ENCODE measurements at regions not wholly inside any gene's neighbourhood (a gene's known extent, or its start where the extent isn't known, plus 50 kb on each side); places are given as distances from the start of the nearest gene placed in this dataset.
"Not testable (repeated sequence)": the region's sequence is repeated elsewhere in the genome, so short reads cannot be mapped to it uniquely, and the experiment has no call there.

- DNase-seq (ENCODE audit: low read depth): no peak
Observed at GRCh38 chr2:64879745-64880144, 109.5 kb upstream of the SLC1A4 start.

DNA sequence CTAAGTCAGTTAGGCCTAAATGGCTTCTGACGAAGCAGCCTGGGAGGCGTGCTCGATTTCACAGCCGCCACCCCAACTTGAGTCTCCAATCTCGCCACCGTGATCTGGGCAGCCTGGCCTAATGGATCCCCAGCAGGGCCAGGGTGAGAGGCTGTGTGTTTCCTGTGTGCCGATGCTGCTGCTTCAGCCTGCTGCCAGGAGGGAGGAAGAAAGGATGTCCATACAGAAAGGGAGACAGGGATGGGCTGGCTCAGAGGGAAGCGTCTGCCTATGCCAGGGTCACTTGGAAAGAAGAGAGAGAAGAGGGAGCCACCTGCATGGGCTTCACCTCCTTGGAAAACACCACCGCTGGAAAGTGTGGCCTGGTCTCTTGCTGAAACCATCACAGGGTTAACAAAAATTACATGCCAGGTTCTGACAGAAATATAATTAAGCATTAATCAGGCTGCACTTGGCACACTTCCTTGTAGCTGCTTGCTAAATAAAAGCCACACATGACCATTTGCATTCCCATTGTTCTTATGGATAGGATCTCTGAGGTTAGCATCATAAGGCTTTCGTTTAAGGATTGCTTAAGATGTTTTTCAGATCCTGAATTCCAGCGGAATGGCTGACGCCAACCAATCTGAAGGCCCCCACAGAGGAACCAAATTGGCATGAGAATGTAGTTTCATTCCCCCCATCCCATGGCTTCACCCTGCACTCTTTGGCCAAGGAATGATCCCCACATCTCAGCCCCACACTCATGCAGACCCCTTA, 108.8 kb upstream of the SLC1A4 start:
- DNase-seq (ENCODE audit: low read depth): no peak

- DNase-seq (ENCODE audit: low read depth): no peak
Observed at GRCh38 chr2:64881037-64881492, 108.1 kb upstream of the SLC1A4 start.

DNA sequence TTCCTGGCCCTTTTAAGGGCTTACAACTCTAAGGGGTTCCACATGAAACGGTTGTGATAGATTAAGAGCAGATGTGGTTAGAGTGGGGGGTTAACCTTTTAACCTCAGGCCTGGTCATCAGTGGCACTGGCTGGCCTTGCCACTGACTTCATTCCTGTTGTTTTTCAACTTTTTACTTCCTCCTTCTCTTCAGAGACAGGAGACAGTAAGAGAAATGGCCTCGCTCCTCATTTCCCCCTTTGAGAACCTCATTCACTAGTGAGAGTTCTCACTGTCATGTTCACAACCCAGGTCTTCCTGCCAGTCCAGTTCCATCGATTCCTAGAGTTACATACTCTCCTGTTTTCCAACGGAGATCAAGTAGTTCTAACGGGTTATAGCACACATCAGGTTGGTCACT, 101.6 kb upstream of the SLC1A4 start:
- DNase-seq (ENCODE audit: low read depth): no peak

DNA sequence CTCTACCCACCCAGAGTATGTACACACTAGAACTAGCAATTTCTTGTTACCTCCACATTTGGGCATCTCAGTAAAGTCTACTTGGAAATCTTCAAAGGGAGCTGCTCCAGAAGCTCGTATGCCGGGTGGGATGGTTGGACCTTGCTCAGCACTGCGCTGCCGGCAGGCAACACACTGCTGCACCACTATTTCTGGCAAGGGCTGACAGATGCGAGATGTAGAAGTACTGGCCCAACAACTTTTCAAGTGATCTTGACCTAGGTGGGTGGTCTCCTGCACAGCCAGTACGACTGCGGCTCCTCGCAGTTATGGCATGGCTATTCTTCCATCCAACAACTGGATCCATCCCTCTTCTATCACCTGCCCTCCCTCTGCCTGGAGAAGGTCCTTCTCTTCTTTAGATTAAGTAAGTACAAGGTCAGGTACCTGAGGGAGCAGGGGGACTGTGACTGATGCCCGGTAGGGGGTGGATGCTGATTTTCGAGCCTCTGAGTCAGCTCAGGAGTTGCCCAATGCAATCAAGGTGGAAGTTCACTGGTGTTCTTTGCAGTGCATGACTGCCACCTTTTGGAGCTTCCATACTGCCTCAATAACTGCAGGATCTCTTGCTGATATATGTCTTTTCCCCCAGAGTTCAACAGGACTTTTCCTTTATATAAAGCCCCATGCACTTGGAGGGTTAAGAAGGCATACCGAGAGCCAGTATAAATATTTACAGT, 100.4 kb upstream of the SLC1A4 start:
- peak; percentile 32 for DNase-seq (ENCODE audit: low read depth)

DNA sequence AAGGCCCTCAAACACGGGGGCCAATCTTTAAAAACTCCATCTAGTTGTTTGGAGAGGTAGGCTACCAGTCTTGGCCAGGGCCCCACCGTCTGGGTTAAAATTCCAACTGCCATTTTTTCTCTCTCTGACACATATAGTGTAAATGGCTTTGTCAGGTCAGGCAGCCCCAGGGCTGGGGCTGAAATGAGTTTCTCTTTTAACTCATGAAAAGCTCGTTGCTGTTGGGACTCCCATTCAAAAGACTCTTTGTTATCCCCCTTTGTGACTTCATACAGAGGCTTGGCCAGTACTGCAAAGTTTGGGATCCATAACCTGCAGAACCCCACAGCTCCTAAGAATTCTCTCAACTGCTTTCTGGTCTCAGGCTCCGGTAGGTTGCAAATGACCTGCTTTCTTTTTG, 99.4 kb upstream of the SLC1A4 start:
- no peak for DNase-seq (ENCODE audit: low read depth)

- not testable (repeated sequence) for DNase-seq (ENCODE audit: low read depth)
Observed at GRCh38 chr2:64896572-64896971, 92.6 kb upstream of the SLC1A4 start.

DNA sequence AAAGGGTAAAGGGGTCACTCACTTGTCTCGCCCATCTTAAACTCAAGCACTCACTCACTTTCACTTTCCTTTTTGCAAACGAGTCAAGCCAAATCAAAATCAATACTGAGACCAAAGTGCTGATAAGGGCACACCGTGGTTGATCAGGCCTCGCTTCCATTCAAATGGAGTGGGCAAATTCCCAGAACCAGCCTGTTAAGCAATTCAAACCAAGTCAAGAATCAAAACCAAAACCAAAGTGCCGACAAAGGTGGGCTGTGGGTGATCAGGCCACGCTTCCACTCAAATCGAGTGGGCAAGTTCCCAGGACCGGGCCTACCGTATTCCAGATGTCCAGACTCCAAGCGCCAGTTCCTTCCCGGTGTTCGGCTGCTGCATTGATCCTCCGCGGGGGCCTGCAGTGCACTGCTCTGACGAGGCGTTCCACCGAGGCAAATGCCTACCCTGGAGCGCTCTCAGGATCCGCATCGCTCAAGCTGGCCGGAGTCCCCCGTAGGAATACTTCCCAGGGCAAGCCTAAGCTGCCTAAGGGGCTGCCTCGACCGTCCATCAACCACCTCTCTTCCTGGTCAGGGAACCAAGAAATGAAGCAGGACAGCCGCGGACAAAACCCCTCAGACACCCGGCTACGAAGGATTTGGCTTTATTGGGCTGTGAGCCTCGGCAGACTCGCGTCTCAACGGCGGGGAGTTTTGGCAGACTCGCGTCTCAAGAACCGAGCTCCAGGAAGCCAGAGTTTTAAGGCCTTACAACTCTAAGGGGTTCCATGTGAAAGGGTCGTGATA, 89.9 kb upstream of the SLC1A4 start:
- DNase-seq (ENCODE audit: low read depth): no peak

DNA sequence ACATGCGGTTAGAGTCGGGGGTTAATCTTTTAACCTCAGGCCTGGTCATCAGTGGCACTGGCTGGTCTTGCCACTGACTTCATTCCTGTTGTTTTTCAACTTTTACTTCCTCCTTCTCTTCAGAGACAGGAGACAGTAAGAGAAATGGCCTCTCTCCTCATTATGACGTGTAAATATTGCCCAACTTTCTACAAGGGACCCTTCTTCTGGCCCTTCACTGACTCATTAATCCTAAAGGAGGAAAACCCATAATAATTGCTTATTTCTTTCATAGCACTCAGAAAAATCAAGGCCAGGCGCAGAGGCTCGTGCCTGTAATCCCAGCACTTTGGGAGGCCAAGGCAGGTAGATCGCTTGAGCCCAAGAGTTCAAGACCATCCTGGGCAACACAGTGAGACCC, 89.3 kb upstream of the SLC1A4 start:
- DNase-seq (ENCODE audit: low read depth): not testable (repeated sequence)

GRCh38 chr2:64904413-64905329, 84.5 kb upstream of the SLC1A4 start:
- DNase-seq (ENCODE audit: low read depth): no peak

DNA sequence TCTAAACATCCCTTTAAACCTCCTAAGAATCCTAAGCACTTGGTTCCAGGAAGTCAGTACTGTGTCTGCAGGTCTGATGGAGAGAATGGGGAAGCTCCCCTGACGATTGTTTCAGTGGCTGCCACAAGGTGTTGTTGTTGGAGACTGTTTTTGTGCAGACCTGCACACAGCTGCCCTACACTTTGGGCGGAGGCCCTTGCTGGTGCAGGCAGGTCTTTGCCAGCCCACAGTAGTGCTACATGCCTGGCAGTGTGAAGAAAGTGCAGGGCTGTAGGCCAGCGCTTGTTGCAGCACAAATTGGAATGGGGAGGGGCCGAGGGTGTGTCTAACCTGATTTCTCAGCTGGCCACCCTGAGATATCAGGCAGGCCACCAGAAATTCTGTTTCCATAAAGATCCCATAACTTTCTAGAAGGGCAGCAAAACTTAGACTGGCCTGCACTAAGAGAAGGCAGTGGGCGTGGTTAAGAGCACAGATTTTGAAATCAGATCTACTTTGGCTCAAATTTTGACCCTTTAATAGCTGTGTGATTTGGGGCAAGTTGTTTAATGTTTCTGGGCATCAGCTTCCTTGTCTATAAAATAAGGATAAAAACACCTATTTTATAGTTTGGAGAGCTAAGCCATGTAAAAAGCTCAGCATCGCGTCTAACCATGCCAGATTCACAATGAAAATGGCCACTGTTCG, 83.7 kb upstream of the SLC1A4 start:
- no peak for DNase-seq (ENCODE audit: low read depth)

DNA sequence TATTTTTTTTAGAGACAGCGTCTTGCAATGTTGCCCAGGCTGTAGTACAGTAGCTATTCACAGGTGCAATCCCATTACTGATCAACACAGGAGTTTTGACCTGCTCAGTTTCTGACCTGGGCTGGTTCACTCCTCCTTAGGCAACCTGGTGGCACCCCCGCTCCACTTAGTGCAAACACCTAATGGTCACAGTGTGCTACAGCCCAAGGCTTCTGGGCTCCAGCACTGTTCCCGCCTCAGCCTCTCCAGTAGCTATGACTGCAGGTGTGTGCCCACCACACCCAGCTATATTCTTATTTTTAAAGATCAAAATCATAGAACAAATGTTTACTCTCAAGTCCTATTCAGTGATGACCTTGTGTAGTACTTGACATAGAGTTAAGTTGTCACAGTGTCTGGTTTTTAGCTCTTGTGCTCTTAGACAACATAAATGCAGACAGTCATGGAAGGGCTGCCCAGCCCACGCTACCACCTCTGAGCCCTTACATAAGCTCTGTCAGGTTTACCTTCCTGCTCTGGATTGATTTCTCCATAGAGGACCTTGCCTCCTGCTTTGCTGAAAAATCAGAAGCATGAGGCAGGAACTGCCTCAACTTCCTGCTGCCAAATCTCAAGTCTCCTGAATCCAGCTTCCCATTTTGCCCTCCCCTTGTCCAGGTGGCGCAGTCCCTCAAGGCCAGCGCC, 82.2 kb upstream of the SLC1A4 start:
- DNase-seq (ENCODE audit: low read depth): no peak

GRCh38 chr2:64908406-64908805, 80.8 kb upstream of the SLC1A4 start:
- DNase-seq (ENCODE audit: low read depth): no peak

- no peak for DNase-seq (ENCODE audit: low read depth)
Observed at GRCh38 chr2:64910523-64910922, 78.7 kb upstream of the SLC1A4 start.

DNA sequence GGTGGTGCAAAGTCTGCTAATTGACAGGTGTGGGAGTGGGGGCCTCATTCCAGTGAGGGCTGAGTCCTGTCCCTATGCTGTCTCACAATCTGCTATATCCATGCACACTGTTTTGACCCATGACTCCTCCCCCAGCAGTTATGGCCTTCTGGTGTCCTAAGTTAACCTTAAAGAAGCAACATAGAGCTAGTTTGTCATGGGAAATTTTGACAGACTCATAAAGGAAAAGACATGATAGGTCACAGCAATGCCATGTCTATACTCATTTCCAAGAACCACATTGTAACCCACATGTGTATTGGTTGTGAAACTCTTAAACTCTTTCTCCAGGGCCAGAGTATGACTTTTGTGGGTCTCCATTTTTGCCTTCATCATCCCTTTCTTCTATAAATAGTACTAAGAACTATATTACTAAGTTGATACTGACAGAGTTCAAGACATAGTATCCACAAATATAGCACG, 78.2 kb upstream of the SLC1A4 start:
- no peak for DNase-seq (ENCODE audit: low read depth)

GRCh38 chr2:64913357-64913869, 75.8 kb upstream of the SLC1A4 start:
- no peak for DNase-seq (ENCODE audit: low read depth)

DNA sequence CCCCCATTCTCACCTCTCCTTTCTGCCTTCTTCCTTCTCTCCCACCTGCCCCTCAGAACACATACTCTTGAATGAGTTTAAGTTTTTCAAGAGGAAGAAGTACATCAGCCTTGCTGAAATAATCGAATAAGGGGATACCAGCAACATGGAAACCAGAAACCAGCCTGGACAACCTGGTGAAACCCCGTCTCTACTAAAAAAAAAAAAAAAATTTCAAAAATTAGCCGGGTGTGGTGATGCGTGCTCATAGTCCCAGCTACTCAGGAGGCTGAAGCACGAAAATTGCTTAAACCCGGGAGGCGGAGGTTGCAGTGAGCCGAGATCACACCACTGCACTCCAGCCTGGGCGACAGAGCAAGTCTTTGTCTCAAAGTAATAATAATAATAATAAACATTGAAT, 75.0 kb upstream of the SLC1A4 start:
- no peak for DNase-seq (ENCODE audit: low read depth)

- peak; percentile 10 for DNase-seq (ENCODE audit: low read depth)
Observed at GRCh38 chr2:64914735-64915509, 74.3 kb upstream of the SLC1A4 start.

DNA sequence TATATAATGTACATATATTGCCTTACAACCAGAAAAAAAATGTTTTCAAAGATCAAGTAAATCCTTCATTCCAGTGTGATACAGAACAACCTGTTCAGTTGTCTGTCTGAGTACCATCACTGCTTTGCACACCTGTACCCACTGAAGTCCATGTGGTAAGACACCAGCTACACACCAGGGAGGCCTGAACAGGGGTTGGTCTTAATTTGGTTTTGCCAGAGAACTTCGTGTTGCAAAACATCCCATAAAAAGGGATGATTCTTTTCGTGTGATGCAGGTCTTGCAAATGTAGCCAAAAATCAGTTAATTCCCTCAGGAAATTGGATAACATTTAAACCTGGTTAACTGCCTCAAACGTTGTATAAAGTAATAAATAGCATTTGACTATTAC, 73.7 kb upstream of the SLC1A4 start:
- DNase-seq (ENCODE audit: low read depth): no peak

All from GM04504 (cell line).